BJ (cell line): ENCODE measurements at regions not wholly inside any gene's neighbourhood (a gene's known extent, or its start where the extent isn't known, plus 50 kb on each side); places are given as distances from the start of the nearest gene placed in this dataset.

Source experiments
- CTCF ChIA-PET: fragments of 350-600 bp; formaldehyde crosslinking; extraction: SDS; loops from one replicate; lab custom pipeline; 2021; ENCODE audit warnings: antibody characterized with exemption, inconsistent platforms; lab: Yijun Ruan, JAX
- POLR2A ChIA-PET: fragments of 300-600 bp; sonication (Branson Sonifier 250); formaldehyde crosslinking; extraction: SDS; loops from one replicate; lab custom pipeline; 2021; ENCODE audit warnings: antibody characterized with exemption; lab: Charles Lee
- DNase-seq: peaks from one replicate; pipeline ENCODE4 v3.0.0-alpha.2; 2011; ENCODE audit warnings: low read depth
- H3K27me3 ChIP-seq: 2 replicates; pipeline ENCODE4 v1.6.0; 2011; ENCODE audit warnings: low read length; ENCODE audit not compliant: control insufficient read depth, insufficient read depth
- H3K36me3 ChIP-seq: 2 replicates; pipeline ENCODE4 v1.5.1; 2011; ENCODE audit warnings: low read length; ENCODE audit not compliant: control insufficient read depth, insufficient read depth
- H3K4me3 ChIP-seq: 2 replicates; pipeline ENCODE4 v1.5.1; 2011; ENCODE audit warnings: low read depth, mild to moderate bottlenecking, control low read depth, low read length
- TF ChIP-seq, protein P1 (sequence below): IDR thresholded peaks from 2 replicates; pipeline ENCODE4 v1.5.1; 2011; ENCODE audit warnings: low read depth, mild to moderate bottlenecking, control low read depth, inconsistent platforms, low read length, moderate library complexity; ENCODE audit not compliant: insufficient read depth

- no peaks in the 10 kb centered on the region for H3K36me3 ChIP-seq
- DNase-seq = no peak
- no peaks in the 10 kb centered on the region for H3K27me3 ChIP-seq
- ChIA-PET CTCF (interaction anchor here (0.6 kb wide), 1 partner anchor 1764 kb away, joined by 3 read pairs; no protein-coding TSS in a partner anchor), POLR2A (no interaction called here)
- no peak overlapping the region for H3K4me3 ChIP-seq
- TF ChIP-seq, protein P1, sequence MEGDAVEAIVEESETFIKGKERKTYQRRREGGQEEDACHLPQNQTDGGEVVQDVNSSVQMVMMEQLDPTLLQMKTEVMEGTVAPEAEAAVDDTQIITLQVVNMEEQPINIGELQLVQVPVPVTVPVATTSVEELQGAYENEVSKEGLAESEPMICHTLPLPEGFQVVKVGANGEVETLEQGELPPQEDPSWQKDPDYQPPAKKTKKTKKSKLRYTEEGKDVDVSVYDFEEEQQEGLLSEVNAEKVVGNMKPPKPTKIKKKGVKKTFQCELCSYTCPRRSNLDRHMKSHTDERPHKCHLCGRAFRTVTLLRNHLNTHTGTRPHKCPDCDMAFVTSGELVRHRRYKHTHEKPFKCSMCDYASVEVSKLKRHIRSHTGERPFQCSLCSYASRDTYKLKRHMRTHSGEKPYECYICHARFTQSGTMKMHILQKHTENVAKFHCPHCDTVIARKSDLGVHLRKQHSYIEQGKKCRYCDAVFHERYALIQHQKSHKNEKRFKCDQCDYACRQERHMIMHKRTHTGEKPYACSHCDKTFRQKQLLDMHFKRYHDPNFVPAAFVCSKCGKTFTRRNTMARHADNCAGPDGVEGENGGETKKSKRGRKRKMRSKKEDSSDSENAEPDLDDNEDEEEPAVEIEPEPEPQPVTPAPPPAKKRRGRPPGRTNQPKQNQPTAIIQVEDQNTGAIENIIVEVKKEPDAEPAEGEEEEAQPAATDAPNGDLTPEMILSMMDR = no peak
Measured at GRCh38 chr1:193524616-193525015, 338.2 kb upstream of the B3GALT2 start.

- H3K4me3 ChIP-seq = no peak overlapping the region
- CTCF ChIA-PET = no interaction called here
- POLR2A ChIA-PET = no interaction called here
Measured at GRCh38 chr1:193524021-193524420, 337.6 kb upstream of the B3GALT2 start.

GRCh38 chr1:193520472-193520871 is 334.1 kb upstream of the B3GALT2 start:
- ChIA-PET CTCF (no interaction called here), POLR2A (no interaction called here)
- no peak for DNase-seq

More at GRCh38 chr1:193524021-193524420, 337.6 kb upstream of the B3GALT2 start:
- TF ChIP-seq, protein P1 = no peak
- Histone ChIP-seq H3K36me3 (no peaks in the 10 kb centered on the region), H3K27me3 (no peaks in the 10 kb centered on the region)
- no peak for DNase-seq

DNA sequence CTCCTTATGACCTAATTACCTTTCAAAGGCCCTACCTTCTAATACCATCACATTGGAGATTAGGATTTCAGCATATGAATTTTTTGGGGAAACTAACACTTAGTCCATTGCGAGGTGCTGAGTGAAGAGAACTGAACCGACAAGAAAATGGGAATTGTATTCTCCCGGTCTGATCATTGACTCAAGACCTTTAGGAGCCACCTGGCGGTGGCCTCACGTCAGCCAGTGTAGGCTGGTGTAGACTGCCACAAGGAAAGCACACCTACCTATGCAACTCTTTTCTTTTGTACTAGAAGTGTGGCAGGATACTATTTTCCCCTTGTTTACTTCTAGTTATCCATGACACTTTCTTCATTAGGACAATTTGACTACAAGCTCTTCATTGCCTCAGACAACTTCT is 333.5 kb upstream of the B3GALT2 start:
- ChIA-PET POLR2A (no interaction called here), CTCF (no interaction called here)
- Histone ChIP-seq H3K36me3 (no peaks in the 10 kb centered on the region), H3K4me3 (no peak overlapping the region), H3K27me3 (no peaks in the 10 kb centered on the region)
- no peak for DNase-seq
- TF ChIP-seq, protein P1 = no peak

More at GRCh38 chr1:193520472-193520871, 334.1 kb upstream of the B3GALT2 start:
- H3K36me3 ChIP-seq = no peaks in the 10 kb centered on the region
- no peaks in the 10 kb centered on the region for H3K27me3 ChIP-seq
- TF ChIP-seq, protein P1 = no peak
- no peak overlapping the region for H3K4me3 ChIP-seq

DNA sequence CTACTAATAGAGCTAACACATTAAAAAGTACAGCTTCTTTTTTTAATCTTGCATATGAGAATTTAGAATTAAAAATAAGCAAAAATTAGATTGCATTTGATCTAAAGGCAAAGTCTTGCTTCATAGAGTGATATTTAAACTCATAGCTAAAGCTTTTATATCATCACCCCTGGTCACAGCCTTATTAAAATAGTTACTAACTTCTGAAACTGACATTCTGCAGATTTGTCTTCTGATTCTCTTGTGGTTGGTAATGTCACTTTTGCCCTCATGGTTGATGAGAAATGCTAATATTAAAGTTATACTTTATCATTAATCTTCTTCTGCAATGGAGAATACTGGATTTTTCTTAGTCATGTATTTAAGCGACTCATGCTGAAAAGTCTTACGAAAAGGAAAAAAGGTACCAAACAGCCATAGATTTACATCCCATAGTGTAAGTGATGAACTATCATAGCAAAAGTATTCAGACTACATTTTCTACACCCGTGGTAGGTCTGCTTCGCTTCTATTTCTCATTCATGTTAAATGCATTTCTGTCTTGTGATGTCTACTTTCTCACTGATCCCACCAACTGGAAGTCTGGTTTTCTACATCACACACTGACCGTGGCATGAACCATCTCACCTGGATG is 330.5 kb upstream of the B3GALT2 start:
- no peaks in the 10 kb centered on the region for H3K36me3 ChIP-seq
- ChIA-PET POLR2A (no interaction called here), CTCF (interaction anchor here (0.9 kb wide), 1 partner anchor 13 kb away, joined by 3 read pairs; no protein-coding TSS in a partner anchor)
- no peaks in the 10 kb centered on the region for H3K27me3 ChIP-seq
- TF ChIP-seq, protein P1 = no peak
- DNase-seq = no peak
- H3K4me3 ChIP-seq = no peak overlapping the region
